ENCODE measurements at regions not wholly inside any gene's neighbourhood (a gene's known extent, or its start where the extent isn't known, plus 50 kb on each side); places are given as distances from the start of the nearest gene placed in this dataset.
A peak's percentile ranks its signal among the peaks of the same experiment; 100 is the strongest.

DNA sequence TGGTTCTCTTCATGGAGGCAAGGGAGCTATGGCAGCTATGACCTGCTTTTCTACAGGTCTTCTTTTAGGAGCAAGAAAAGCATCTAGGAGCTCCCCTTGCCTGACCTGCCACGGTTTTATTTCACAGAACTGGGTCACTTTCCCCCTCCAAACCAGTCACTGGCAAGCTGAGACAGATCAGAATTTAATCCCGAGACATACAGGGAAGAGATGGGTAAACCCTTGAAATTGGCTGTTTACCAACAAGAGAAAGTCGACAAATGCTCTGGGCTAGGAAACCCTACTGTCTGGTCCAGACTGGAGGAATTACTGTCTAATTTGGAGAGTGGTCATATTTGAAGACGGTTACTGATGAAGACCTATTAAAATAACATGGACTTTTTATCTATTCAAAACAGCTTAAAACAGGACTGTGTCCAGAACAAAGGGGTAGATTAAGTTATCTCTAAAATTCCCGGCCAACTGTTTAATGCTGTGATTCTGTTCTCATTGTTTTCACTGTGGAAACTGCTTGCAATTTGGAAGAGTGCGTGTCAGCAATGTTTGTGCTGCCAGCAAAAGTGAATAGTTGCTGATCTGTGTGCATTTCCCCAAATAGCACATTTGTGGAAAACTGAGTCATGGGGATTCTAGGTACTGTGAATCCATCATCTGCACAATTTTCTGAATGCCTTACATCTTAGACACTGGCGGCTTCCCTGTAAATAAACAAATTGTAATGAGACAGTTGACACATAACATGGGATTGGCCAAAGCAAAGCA, 73.4 kb upstream of the EEA1 start:
- DNase-seq = peak; percentile 83
- Mint-ChIP-seq H3K9me3 (no peaks in the 10 kb centered on the region), H3K36me3 (ENCODE audit: low read depth) (no peaks in the 10 kb centered on the region), H3K27me3 (ENCODE audit: insufficient read depth) (peaks cover 2% of the 10 kb centered on the region; the same call in 1 of the 2 replicates), H3K27ac (peak overlapping the region; percentile 67), H3K4me3 (peak overlapping the region; percentile 52), H3K4me1 (ENCODE audit: low read depth) (peaks cover 20% of the 10 kb centered on the region)
- TF ChIP-seq, protein P1, sequence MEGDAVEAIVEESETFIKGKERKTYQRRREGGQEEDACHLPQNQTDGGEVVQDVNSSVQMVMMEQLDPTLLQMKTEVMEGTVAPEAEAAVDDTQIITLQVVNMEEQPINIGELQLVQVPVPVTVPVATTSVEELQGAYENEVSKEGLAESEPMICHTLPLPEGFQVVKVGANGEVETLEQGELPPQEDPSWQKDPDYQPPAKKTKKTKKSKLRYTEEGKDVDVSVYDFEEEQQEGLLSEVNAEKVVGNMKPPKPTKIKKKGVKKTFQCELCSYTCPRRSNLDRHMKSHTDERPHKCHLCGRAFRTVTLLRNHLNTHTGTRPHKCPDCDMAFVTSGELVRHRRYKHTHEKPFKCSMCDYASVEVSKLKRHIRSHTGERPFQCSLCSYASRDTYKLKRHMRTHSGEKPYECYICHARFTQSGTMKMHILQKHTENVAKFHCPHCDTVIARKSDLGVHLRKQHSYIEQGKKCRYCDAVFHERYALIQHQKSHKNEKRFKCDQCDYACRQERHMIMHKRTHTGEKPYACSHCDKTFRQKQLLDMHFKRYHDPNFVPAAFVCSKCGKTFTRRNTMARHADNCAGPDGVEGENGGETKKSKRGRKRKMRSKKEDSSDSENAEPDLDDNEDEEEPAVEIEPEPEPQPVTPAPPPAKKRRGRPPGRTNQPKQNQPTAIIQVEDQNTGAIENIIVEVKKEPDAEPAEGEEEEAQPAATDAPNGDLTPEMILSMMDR (IDR thresholded peaks at IDR 0.05) = no peak

DNA sequence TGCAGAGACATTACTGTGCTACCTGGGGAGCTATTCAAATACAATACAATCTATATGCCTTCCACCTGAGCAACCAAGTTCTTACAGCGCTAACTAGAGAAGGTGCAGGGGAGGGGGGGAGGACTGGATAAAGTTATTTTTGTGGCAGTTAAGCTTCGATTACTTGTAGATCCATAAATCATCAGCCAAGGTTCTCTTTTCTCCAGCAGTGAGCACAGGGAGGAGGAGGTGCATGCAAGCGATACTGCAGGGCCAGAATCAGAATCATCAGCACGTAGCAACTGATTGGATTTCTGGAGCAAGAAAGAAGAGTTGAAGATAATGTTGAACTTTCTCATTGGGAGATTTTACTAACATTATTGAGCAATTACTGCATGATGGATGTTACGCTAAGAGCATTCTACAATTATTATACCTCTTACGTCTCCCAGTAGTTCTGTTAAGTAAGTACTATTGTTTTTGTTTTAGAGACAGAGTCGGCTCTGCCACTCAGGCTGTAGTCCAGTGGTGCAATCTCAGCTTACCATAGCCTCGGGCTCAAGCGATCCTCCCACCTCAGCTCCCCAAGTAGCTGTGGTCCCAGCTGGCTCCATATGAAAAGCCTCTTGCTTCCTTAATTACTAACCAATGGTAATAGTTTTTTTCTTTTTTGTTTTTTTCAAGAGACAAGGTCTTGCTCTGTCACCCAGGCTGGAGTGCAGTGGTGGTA, 74.6 kb upstream of the EEA1 start:
- TF ChIP-seq, protein P1 (IDR thresholded peaks at IDR 0.05) = no peak
- H3K27ac Mint-ChIP-seq = no peak overlapping the region
- H3K36me3 Mint-ChIP-seq (ENCODE audit: low read depth) = no peaks in the 10 kb centered on the region
- no peak overlapping the region for H3K4me3 Mint-ChIP-seq
- H3K9me3 Mint-ChIP-seq = no peaks in the 10 kb centered on the region
- peaks cover 2% of the 10 kb centered on the region; the same call in 1 of the 2 replicates for H3K27me3 Mint-ChIP-seq (ENCODE audit: insufficient read depth)
- no peak for DNase-seq
- peaks cover 26% of the 10 kb centered on the region for H3K4me1 Mint-ChIP-seq (ENCODE audit: low read depth)

DNA sequence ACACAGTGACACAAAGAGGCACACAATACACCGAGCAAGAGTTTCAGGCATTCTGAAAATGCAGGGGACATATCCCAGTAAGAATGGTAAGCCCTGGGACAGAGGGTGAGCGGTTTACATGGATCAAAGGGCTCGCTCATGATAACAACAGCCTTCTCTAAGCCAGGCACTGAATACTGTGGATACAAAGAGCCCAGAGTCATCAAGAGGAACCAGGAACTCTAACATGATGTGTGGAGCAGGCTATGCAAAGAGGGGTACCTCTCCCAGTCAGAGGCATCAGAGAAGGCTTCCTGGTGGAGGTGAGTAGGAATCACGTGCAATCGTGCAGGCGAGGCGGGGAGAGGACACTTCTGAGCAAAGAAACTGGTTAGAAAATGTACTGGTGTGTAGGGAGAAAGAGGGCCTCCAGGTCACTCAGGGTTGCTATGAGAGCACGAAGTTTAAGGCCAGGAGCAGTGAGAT, 76.9 kb upstream of the EEA1 start:
- no peak for DNase-seq
- H3K27ac Mint-ChIP-seq = no peak overlapping the region
- H3K9me3 Mint-ChIP-seq = no peaks in the 10 kb centered on the region
- H3K36me3 Mint-ChIP-seq (ENCODE audit: low read depth) = no peaks in the 10 kb centered on the region
- peaks cover 26% of the 10 kb centered on the region for H3K4me1 Mint-ChIP-seq (ENCODE audit: low read depth)
- H3K4me3 Mint-ChIP-seq = no peak overlapping the region
- TF ChIP-seq, protein P1 (IDR thresholded peaks at IDR 0.05) = no peak
- H3K27me3 Mint-ChIP-seq (ENCODE audit: insufficient read depth) = peaks cover 2% of the 10 kb centered on the region; the same call in 1 of the 2 replicates

DNA sequence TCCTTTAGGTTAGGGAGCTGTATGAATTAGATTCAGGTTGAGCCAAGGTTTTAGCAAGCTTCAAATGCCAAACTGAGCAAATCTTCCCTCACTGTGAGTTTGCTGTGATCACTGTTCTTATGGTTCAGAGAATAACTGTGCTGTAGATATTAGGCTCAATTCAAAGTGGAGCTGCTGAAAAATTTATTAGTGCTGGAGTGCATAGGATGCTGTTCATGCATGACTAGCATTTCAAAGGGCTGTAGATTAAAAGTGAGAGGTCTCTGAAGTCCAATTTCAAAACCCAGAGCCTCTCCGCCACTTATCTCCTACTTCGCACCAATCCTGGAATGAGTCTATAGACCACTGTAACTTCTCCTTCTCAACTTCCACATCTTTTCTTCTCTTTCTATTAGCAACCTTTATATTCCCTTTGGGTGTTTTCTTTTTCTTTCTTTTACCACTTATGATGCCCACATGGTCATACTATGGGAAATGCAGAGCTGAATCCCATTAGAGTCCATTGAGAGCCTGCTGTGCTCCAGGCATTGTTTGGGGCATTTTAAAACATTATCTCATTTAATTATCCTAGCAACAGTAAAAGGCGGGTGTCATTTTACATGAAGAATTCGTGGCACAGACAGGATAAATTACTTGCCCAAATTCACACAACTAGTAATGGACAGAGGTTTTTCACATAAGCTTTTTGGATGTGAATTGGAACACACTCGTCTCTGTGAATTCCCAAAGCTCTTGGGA, 77.5 kb upstream of the EEA1 start:
- H3K9me3 Mint-ChIP-seq = no peaks in the 10 kb centered on the region
- H3K4me1 Mint-ChIP-seq (ENCODE audit: low read depth) = peaks cover 26% of the 10 kb centered on the region
- H3K4me3 Mint-ChIP-seq = no peak overlapping the region
- peaks cover 2% of the 10 kb centered on the region; the same call in 1 of the 2 replicates for H3K27me3 Mint-ChIP-seq (ENCODE audit: insufficient read depth)
- H3K27ac Mint-ChIP-seq = no peak overlapping the region
- DNase-seq = no peak
- TF ChIP-seq, protein P1 (IDR thresholded peaks at IDR 0.05) = no peak
- no peaks in the 10 kb centered on the region for H3K36me3 Mint-ChIP-seq (ENCODE audit: low read depth)

DNA sequence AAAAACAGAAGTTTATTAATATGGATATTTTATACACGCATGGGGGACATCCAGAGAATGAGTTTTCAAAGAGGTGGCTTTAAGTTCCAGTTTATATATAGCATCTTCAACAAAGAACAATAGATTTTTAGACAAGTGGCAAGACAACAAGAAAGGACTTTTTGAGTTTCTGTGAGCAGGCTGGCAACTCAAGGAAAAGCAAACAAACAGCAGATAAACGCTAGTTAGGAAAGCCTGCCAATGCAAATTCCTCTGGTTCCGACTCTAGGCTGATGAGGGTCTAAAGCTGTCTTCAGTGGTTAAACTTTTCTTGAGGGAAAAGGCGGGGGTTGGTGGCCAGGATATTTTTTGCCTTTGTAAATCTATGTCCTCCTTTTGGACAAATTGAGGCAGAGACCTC, 78.4 kb upstream of the EEA1 start:
- Mint-ChIP-seq H3K27ac (no peak overlapping the region), H3K4me3 (no peak overlapping the region), H3K4me1 (ENCODE audit: low read depth) (peaks cover 20% of the 10 kb centered on the region), H3K27me3 (ENCODE audit: insufficient read depth) (peaks cover 2% of the 10 kb centered on the region; the same call in 1 of the 2 replicates), H3K9me3 (no peaks in the 10 kb centered on the region), H3K36me3 (ENCODE audit: low read depth) (no peaks in the 10 kb centered on the region)
- DNase-seq = no peak
- TF ChIP-seq, protein P1 (IDR thresholded peaks at IDR 0.05) = no peak
